NT2/D1 (cell line): ENCODE measurements at regions not wholly inside any gene's neighbourhood (a gene's known extent, or its start where the extent isn't known, plus 50 kb on each side); places are given as distances from the start of the nearest gene placed in this dataset.

Experiments used
- DNase-seq: peaks from one replicate; pipeline ENCODE4 v3.0.0-alpha.2; 2011; ENCODE audit warnings: low read depth, low spot score
- H3K27me3 ChIP-seq: 2 replicates; pipeline ENCODE4 v1.6.0; 2011; ENCODE audit warnings: mild to moderate bottlenecking; ENCODE audit not compliant: insufficient read length, insufficient read depth
- H3K36me3 ChIP-seq: 2 replicates; pipeline ENCODE4 v1.6.1; 2011; ENCODE audit warnings: mild to moderate bottlenecking, low read length, mixed read lengths; ENCODE audit not compliant: insufficient read depth, insufficient read length
- H3K4me1 ChIP-seq: 2 replicates; pipeline ENCODE4 v1.5.1; 2011; ENCODE audit not compliant: insufficient read depth, insufficient read length
- H3K4me3 ChIP-seq: 2 replicates; pipeline ENCODE4 v1.5.1; 2011; ENCODE audit warnings: low read depth; ENCODE audit not compliant: insufficient read length
- H3K9ac ChIP-seq: 2 replicates; pipeline ENCODE4 v1.6.0; 2011; ENCODE audit warnings: low read depth; ENCODE audit not compliant: insufficient read length
- H3K9me3 ChIP-seq: 2 replicates; pipeline ENCODE4 v1.5.1; 2011; ENCODE audit warnings: mild to moderate bottlenecking, low read length; ENCODE audit not compliant: insufficient read depth
- SUZ12 ChIP-seq: IDR thresholded peaks from 2 replicates; pipeline ENCODE4 v1.6.1; 2011; ENCODE audit not compliant: insufficient read length, insufficient read depth; ENCODE audit errors: extremely low read depth
- YY1 ChIP-seq: IDR thresholded peaks from 2 replicates; pipeline ENCODE4 v1.6.1; 2011; ENCODE audit not compliant: insufficient read length, insufficient read depth
- ZNF274 ChIP-seq: IDR thresholded peaks from 2 replicates; pipeline ENCODE4 v1.6.1; 2011; ENCODE audit warnings: mild to moderate bottlenecking, low read depth, low read length

- H3K4me1 ChIP-seq = no peaks in the 10 kb centered on the region
- H3K9me3 ChIP-seq = no peaks in the 10 kb centered on the region
- TF ChIP-seq SUZ12 (no peak), YY1 (no peak), ZNF274 (no peak)
- H3K27me3 ChIP-seq = no peaks in the 10 kb centered on the region
- no peak overlapping the region for H3K9ac ChIP-seq
- H3K4me3 ChIP-seq = no peak overlapping the region
- DNase-seq = no peak
- no peaks in the 10 kb centered on the region for H3K36me3 ChIP-seq
These were observed 303.1 kb downstream of the GPD2 start for GRCh38 chr2:156739301-156739700.

GRCh38 chr2:156745619-156746018 lies 309.4 kb downstream of the GPD2 start:
- no peaks in the 10 kb centered on the region for H3K4me1 ChIP-seq
- H3K27me3 ChIP-seq = no peaks in the 10 kb centered on the region
- DNase-seq = no peak
- TF ChIP-seq SUZ12 = no peak
- TF ChIP-seq YY1 = no peak
- TF ChIP-seq ZNF274 = no peak
- H3K9me3 ChIP-seq = no peaks in the 10 kb centered on the region
- no peaks in the 10 kb centered on the region for H3K36me3 ChIP-seq
- H3K4me3 ChIP-seq = no peak overlapping the region
- no peak overlapping the region for H3K9ac ChIP-seq

- H3K9ac ChIP-seq = no peak overlapping the region
These were observed 312.0 kb downstream of the GPD2 start for GRCh38 chr2:156748221-156748620.

GRCh38 chr2:156752042-156752441 lies 315.9 kb downstream of the GPD2 start:
- H3K36me3 ChIP-seq = no peaks in the 10 kb centered on the region
- H3K4me3 ChIP-seq = no peak overlapping the region
- no peaks in the 10 kb centered on the region for H3K9me3 ChIP-seq
- no peak for TF ChIP-seq ZNF274
- TF ChIP-seq SUZ12 = no peak
- no peak for TF ChIP-seq YY1
- no peak overlapping the region for H3K9ac ChIP-seq
- no peak for DNase-seq
- no peaks in the 10 kb centered on the region for H3K4me1 ChIP-seq
- H3K27me3 ChIP-seq = no peaks in the 10 kb centered on the region

More at GRCh38 chr2:156748221-156748620, 312.0 kb downstream of the GPD2 start:
- Histone ChIP-seq H3K36me3 (no peaks in the 10 kb centered on the region), H3K27me3 (no peaks in the 10 kb centered on the region), H3K4me1 (no peaks in the 10 kb centered on the region), H3K9me3 (no peaks in the 10 kb centered on the region), H3K4me3 (no peak overlapping the region)
- no peak for DNase-seq
- TF ChIP-seq SUZ12 = no peak
- TF ChIP-seq ZNF274 = no peak
- no peak for TF ChIP-seq YY1

- TF ChIP-seq ZNF274 (no peak), YY1 (no peak), SUZ12 (no peak)
- Histone ChIP-seq H3K4me1 (no peaks in the 10 kb centered on the region), H3K9me3 (no peaks in the 10 kb centered on the region), H3K4me3 (no peak overlapping the region), H3K36me3 (no peaks in the 10 kb centered on the region), H3K9ac (no peak overlapping the region), H3K27me3 (no peaks in the 10 kb centered on the region)
- no peak for DNase-seq
These were observed 317.6 kb downstream of the GPD2 start for GRCh38 chr2:156753766-156754165.

- TF ChIP-seq SUZ12 = no peak
- no peak for TF ChIP-seq YY1
- TF ChIP-seq ZNF274 = no peak
- H3K4me3 ChIP-seq = no peak overlapping the region
- H3K27me3 ChIP-seq = no peaks in the 10 kb centered on the region
- no peaks in the 10 kb centered on the region for H3K4me1 ChIP-seq
- H3K9me3 ChIP-seq = no peaks in the 10 kb centered on the region
- no peak for DNase-seq
- no peak overlapping the region for H3K9ac ChIP-seq
- no peaks in the 10 kb centered on the region for H3K36me3 ChIP-seq
These were observed 320.3 kb downstream of the GPD2 start for GRCh38 chr2:156756516-156756915.

- Histone ChIP-seq H3K36me3 (no peaks in the 10 kb centered on the region), H3K4me1 (no peaks in the 10 kb centered on the region), H3K9ac (no peak overlapping the region), H3K9me3 (no peaks in the 10 kb centered on the region), H3K27me3 (no peaks in the 10 kb centered on the region), H3K4me3 (no peak overlapping the region)
- DNase-seq = no peak
- no peak for TF ChIP-seq YY1
- TF ChIP-seq SUZ12 = no peak
- no peak for TF ChIP-seq ZNF274
These were observed 327.0 kb downstream of the GPD2 start for GRCh38 chr2:156763174-156763573.

- Histone ChIP-seq H3K4me1 (no peaks in the 10 kb centered on the region), H3K4me3 (no peak overlapping the region), H3K27me3 (no peaks in the 10 kb centered on the region), H3K36me3 (no peaks in the 10 kb centered on the region), H3K9me3 (peaks cover 2% of the 10 kb centered on the region; the same call in 1 of the 2 replicates), H3K9ac (no peak overlapping the region)
- TF ChIP-seq SUZ12 (no peak), ZNF274 (no peak), YY1 (no peak)
- no peak for DNase-seq
These were observed 328.9 kb downstream of the GPD2 start for GRCh38 chr2:156765043-156765442.
